OCI-LY7 (cell line): ENCODE measurements at regions not wholly inside any gene's neighbourhood (a gene's known extent, or its start where the extent isn't known, plus 50 kb on each side); places are given as distances from the start of the nearest gene placed in this dataset.

Experiments
- BruUV-seq: library from RNA; stranded (reverse); fragments of 400-500 nt; replicated peaks from 2 replicates; lab custom pipeline; 2021; lab: Mats Ljungman, UMichigan
- CTCF ChIA-PET: fragments of 300-600 bp; sonication (Branson Sonifier 250); formaldehyde crosslinking; loops from one replicate; lab custom pipeline; 2022; ENCODE audit warnings: antibody characterized with exemption; ENCODE audit not compliant: unreplicated experiment; lab: Charles Lee
- POLR2A ChIA-PET: fragments of 300-600 bp; sonication (Branson Sonifier 250); formaldehyde crosslinking; loops from one replicate; lab custom pipeline; 2022; ENCODE audit warnings: antibody characterized with exemption; lab: Charles Lee
- DNase-seq: peaks from one replicate; pipeline ENCODE4 v3.0.0-alpha.2; 2015; ENCODE audit warnings: low spot score
- H2AFZ ChIP-seq: fragments of 200-600 bp; sonication (generic), shearing (Covaris generic); 2 replicates; pipeline ENCODE4 v1.6.1; 2014; ENCODE audit warnings: mild to moderate bottlenecking, antibody characterized with exemption, low read length, moderate library complexity
- H3K27ac ChIP-seq: fragments of 200-600 bp; sonication (generic); 2 replicates; pipeline ENCODE4 v1.5.1; 2014; ENCODE audit warnings: mixed run types, low read depth, mild to moderate bottlenecking, moderate library complexity, low read length, inconsistent platforms; ENCODE audit not compliant: poor library complexity, severe bottlenecking
- H3K36me3 ChIP-seq: fragments of 200-600 bp; sonication (generic); 2 replicates; pipeline ENCODE4 v1.6.1; 2014; ENCODE audit warnings: mild to moderate bottlenecking, antibody characterized with exemption, low read length, moderate library complexity, mixed read lengths; ENCODE audit not compliant: insufficient read depth
- H3K4me1 ChIP-seq: fragments of 200-600 bp; sonication (generic); 2 replicates; pipeline ENCODE4 v1.5.1; 2014; ENCODE audit warnings: mild to moderate bottlenecking, low read length; ENCODE audit not compliant: insufficient read depth, poor library complexity, severe bottlenecking
- H3K4me2 ChIP-seq: fragments of 200-600 bp; sonication (generic); 2 replicates; pipeline ENCODE4 v1.6.1; 2014; ENCODE audit warnings: mild to moderate bottlenecking, low read length
- H3K4me3 ChIP-seq: fragments of 200-600 bp; sonication (generic); 2 replicates; pipeline ENCODE4 v1.5.1; 2014; ENCODE audit warnings: mild to moderate bottlenecking, low read depth, low read length; ENCODE audit not compliant: poor library complexity, severe bottlenecking
- H3K79me2 ChIP-seq: fragments of 200-600 bp; sonication (generic); 2 replicates; pipeline ENCODE4 v1.6.1; 2016; ENCODE audit warnings: low read depth, mild to moderate bottlenecking, low read length, moderate library complexity, mixed read lengths; ENCODE audit not compliant: insufficient read depth
- H3K9me2 ChIP-seq: fragments of 200-600 bp; sonication (generic); 2 replicates; pipeline ENCODE4 v1.6.1; 2016; ENCODE audit warnings: mild to moderate bottlenecking, low read length, mixed read lengths; ENCODE audit not compliant: insufficient read depth
- H3K9me3 ChIP-seq: fragments of 200-600 bp; sonication (generic); 2 replicates; pipeline ENCODE4 v1.6.1; 2014; ENCODE audit warnings: mild to moderate bottlenecking, mixed run types, low read length, mixed read lengths
- H4K20me1 ChIP-seq: fragments of 200-600 bp; sonication (generic); 2 replicates; pipeline ENCODE4 v1.6.1; 2014; ENCODE audit warnings: mild to moderate bottlenecking, antibody characterized with exemption, low read length, moderate library complexity, mixed read lengths; ENCODE audit not compliant: insufficient read depth
- EZH2phosphoT487 ChIP-seq: fragments of 200-600 bp; sonication (generic); IDR thresholded peaks from 2 replicates; pipeline ENCODE4 v1.6.1; 2018; ENCODE audit warnings: low read depth, borderline replicate concordance, mild to moderate bottlenecking, mixed run types, antibody characterized with exemption, low read length, moderate library complexity, mixed read lengths
- intact Hi-C: fragments of 100-400 bp; cut with micrococcal nuclease; formaldehyde crosslinking; loops from one replicate; pipeline ENCODE4 v1.10.0; 2022; ENCODE audit not compliant: unreplicated experiment
- TF ChIP-seq, protein P1 (sequence below): fragments of 200-600 bp; sonication (generic); conservative IDR thresholded peaks from 2 replicates; pipeline ENCODE4 v1.5.1; 2014; ENCODE audit warnings: mild to moderate bottlenecking, antibody characterized with exemption, low read length, moderate library complexity, mixed read lengths

DNA sequence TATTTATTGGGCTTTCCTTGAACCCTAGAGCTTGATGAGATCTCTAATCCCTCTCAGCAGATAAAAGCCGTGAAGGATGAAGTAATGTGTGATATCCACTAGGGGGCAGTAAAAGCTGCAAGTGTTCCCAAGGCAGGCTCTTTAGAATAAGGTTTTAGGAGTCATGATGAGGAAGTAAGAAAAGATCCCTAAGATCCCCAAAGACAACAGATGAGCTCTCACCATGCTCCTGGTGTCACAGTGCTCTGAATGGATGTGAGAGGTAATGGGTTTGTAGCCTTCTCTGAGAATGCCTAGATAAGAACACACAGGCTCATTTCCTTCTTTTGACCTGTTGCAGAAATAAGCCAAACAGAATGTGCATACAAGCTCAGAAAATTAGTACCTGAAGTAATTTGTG lies 70.4 kb upstream of the ITPRID1 start:
- intact Hi-C loops: loop anchor here (1.0 to 10.0 kb wide), 3 partner anchors 45 to 293 kb away; no protein-coding TSS in a partner anchor
- DNase-seq: peak; percentile 63
- H3K4me1 ChIP-seq: no peaks in the 10 kb centered on the region
- no peaks in the 10 kb centered on the region for H3K9me2 ChIP-seq
- H3K79me2 ChIP-seq: no peaks in the 10 kb centered on the region
- no peaks in the 10 kb centered on the region for H4K20me1 ChIP-seq
- H2AFZ ChIP-seq: no peak overlapping the region
- no peaks in the 10 kb centered on the region for H3K36me3 ChIP-seq
- no peaks in the 10 kb centered on the region for H3K9me3 ChIP-seq
- H3K4me2 ChIP-seq: no peak overlapping the region
- no TSS peak for BruUV-seq
- no peak overlapping the region for H3K4me3 ChIP-seq
- POLR2A ChIA-PET: no interaction called here
- TF ChIP-seq, protein P1, sequence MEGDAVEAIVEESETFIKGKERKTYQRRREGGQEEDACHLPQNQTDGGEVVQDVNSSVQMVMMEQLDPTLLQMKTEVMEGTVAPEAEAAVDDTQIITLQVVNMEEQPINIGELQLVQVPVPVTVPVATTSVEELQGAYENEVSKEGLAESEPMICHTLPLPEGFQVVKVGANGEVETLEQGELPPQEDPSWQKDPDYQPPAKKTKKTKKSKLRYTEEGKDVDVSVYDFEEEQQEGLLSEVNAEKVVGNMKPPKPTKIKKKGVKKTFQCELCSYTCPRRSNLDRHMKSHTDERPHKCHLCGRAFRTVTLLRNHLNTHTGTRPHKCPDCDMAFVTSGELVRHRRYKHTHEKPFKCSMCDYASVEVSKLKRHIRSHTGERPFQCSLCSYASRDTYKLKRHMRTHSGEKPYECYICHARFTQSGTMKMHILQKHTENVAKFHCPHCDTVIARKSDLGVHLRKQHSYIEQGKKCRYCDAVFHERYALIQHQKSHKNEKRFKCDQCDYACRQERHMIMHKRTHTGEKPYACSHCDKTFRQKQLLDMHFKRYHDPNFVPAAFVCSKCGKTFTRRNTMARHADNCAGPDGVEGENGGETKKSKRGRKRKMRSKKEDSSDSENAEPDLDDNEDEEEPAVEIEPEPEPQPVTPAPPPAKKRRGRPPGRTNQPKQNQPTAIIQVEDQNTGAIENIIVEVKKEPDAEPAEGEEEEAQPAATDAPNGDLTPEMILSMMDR: peak; percentile 90
- no peak for TF ChIP-seq EZH2phosphoT487
- CTCF ChIA-PET: interaction anchor here (0.6 kb wide), 1 partner anchor 322 kb away, joined by 3 read pairs; no protein-coding TSS in a partner anchor
- no peak overlapping the region for H3K27ac ChIP-seq

DNA sequence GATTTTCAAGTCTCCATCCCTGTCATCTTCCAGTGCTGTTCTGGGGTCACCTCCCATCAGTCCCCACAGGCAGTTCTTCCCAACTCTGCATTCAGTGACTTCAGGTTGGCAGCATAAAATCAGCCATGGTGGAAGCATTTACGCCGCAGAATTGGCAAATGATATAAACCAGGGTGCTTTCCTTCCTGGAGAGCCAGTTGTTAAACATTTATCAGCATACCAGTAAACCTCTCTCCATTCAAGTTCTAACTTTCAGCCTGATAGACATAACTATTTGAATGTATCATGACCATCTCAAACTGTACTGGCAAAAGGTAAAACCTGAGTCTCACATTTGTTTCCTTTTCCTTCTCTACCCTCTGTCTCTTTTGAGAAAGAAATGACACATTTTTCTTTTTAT lies 69.7 kb upstream of the ITPRID1 start:
- Histone ChIP-seq H3K9me3 (no peaks in the 10 kb centered on the region), H3K4me3 (no peak overlapping the region), H3K4me2 (no peak overlapping the region), H3K79me2 (no peaks in the 10 kb centered on the region), H3K36me3 (no peaks in the 10 kb centered on the region), H3K4me1 (no peaks in the 10 kb centered on the region), H2AFZ (no peak overlapping the region), H3K27ac (no peak overlapping the region), H4K20me1 (no peaks in the 10 kb centered on the region), H3K9me2 (no peaks in the 10 kb centered on the region)
- no peak for TF ChIP-seq EZH2phosphoT487
- TF ChIP-seq, protein P1: no peak
- no TSS peak for BruUV-seq
- no peak for DNase-seq
- POLR2A ChIA-PET: interaction anchor here (0.7 kb wide), 2 partner anchors 112 to 147 kb away, joined by 5 to 6 read pairs; no protein-coding TSS in a partner anchor
- intact Hi-C loops: loop anchor here (10.0 kb wide), 1 partner anchor 191 kb away; no protein-coding TSS in a partner anchor
- CTCF ChIA-PET: no interaction called here

DNA sequence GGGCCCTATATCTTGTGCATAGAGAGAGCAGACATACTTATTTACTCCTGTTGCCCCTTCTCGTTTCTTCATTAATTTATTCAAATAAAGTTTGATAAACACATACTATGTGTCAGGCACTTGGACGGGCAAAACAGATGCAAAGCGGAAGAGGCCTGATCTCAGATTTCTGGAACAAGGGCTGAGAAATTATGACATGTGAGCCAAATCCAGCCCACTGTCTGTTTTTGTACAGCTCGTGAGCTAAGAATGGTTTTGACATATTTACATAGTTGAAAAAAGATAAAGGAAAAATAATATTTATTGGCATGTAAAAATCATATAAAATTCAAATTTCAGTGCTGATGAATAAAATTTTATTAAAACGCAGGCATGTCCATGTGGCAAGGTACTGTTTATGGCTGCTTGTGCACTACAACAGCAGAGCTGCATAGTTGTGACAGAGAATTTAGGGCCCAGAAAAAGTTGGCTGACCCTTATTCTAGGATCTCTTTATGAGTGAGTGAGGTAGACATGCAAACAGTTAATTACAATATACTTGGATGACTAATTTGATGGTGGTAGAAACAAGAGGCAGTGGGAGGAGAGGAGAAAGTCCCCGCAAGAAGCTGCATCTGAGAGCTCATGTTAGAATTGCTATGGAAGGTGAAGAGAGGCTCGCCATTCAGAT lies 68.1 kb upstream of the ITPRID1 start:
- ChIA-PET POLR2A (no interaction called here), CTCF (no interaction called here)
- Histone ChIP-seq H3K79me2 (no peaks in the 10 kb centered on the region), H3K4me1 (no peaks in the 10 kb centered on the region), H4K20me1 (no peaks in the 10 kb centered on the region), H3K9me3 (no peaks in the 10 kb centered on the region), H3K4me2 (no peak overlapping the region), H2AFZ (no peak overlapping the region), H3K36me3 (no peaks in the 10 kb centered on the region), H3K9me2 (no peaks in the 10 kb centered on the region), H3K27ac (no peak overlapping the region), H3K4me3 (no peak overlapping the region)
- TF ChIP-seq, protein P1: no peak
- no peak for TF ChIP-seq EZH2phosphoT487
- intact Hi-C loops: loop anchor here (10.0 kb wide), 1 partner anchor 189 kb away; no protein-coding TSS in a partner anchor
- no peak for DNase-seq
- no TSS peak for BruUV-seq
